Upper lobe of left lung (tissue), 6 donors: ENCODE measurements at regions not wholly inside any gene's neighbourhood (a gene's known extent, or its start where the extent isn't known, plus 50 kb on each side); places are given as distances from the start of the nearest gene placed in this dataset.
"Not testable (repeated sequence)": the region's sequence is repeated elsewhere in the genome, so short reads cannot be mapped to it uniquely, and the experiment has no call there.

Experiments used
- ATAC-seq, 2 donors: fragments of 200-7000 bp; cut with Tn5 transposase; one replicate each; pipeline ENCODE4 v1.9.1; 2022; ENCODE audit warnings: mild to moderate bottlenecking in 2 of 2, moderate library complexity in 2 of 2; ENCODE audit not compliant: low FRiP score in 2 of 2
- DNase-seq, 2 donors: peaks; one replicate each; pipeline ENCODE4 v3.0.0-alpha.2; 2019 to 2020
- H3K27ac ChIP-seq, 4 donors: fragments of 200-600 bp; sonication (generic); one replicate each; pipeline ENCODE4 v1.5.1; 2016 to 2019
- H3K27me3 ChIP-seq, 4 donors: fragments of 200-600 bp; sonication (generic); one replicate each; pipeline ENCODE4 v1.5.1; 2017 to 2019
- H3K36me3 ChIP-seq, 4 donors: fragments of 200-600 bp; sonication (generic); one replicate each; pipeline ENCODE4 v1.5.1; 2016 to 2019
- H3K4me1 ChIP-seq, 4 donors: fragments of 200-600 bp; sonication (generic); one replicate each; pipeline ENCODE4 v1.5.1; 2018 to 2019
- H3K4me3 ChIP-seq, 4 donors: fragments of 200-600 bp; sonication (generic); one replicate each; pipeline ENCODE4 v1.5.1; 2017 to 2019; ENCODE audit warnings: mild to moderate bottlenecking in 2 of 4, moderate library complexity in 1 of 4
- H3K9me3 ChIP-seq, 4 donors: fragments of 200-600 bp; sonication (generic); one replicate each; pipeline ENCODE4 v1.5.1; 2018 to 2019
- EP300 ChIP-seq, 4 donors: sonication (generic); formaldehyde crosslinking; IDR thresholded peaks; one replicate each; pipeline ENCODE4 v1.5.1; 2017; ENCODE audit warnings: antibody characterized with exemption in 4 of 4, control low read depth in 2 of 4
- POLR2A ChIP-seq, 4 donors: fragments of 450-650 bp; IDR thresholded peaks; one replicate each; pipeline ENCODE4 v1.5.1; 2016 to 2017; ENCODE audit warnings: antibody characterized with exemption in 4 of 4, mild to moderate bottlenecking in 2 of 4
- POLR2AphosphoS5 ChIP-seq, 2 donors: sonication (generic); formaldehyde crosslinking; IDR thresholded peaks; one replicate each; pipeline ENCODE4 v1.5.1; 2017; ENCODE audit warnings: antibody characterized with exemption in 2 of 2
- WGBS, 2 donors: methylation state at CpG; one replicate each; pipeline ENCODE4 v1.1.5; 2017 to 2018; 5-methylcytosine and 5-hydroxymethylcytosine counted together
- TF ChIP-seq, protein P1 (sequence below), 6 experiments: fragments of 450-650 bp in 4 of 6; fragments of 200-600 bp in 2 of 6; sonication (generic) in 2 of 6; IDR thresholded peaks; one replicate each; pipeline ENCODE4 v1.5.1; 2016 to 2019; ENCODE audit warnings: antibody characterized with exemption in 6 of 6
- donor health status: DM: no; HTN: no; CAD: no; lungs with moderate emphysema.
- donor health status: DM: no; HTN: yes; CAD: no; lungs with severe emphysema.

DNA sequence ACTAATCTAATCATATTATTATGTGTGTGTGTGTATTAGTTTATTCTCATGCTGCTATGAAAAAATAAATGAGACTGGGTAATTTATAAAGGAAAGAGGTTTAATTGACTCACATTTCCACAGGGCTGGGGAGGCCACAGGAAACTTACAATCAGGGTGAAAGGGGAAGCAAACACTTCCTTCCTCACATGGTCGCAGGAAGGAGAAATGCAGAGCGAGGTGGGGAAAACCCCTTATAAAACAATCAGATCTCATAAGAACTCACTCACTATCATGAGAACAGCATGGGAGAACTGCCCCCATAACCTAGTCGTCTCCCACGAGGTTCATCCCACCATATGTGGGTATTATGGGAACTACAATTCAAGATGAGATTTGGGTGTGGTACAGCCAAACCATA is 190.9 kb upstream of the TAPT1 start:
- H3K27ac ChIP-seq = no peak overlapping the region
- no peaks in the 10 kb centered on the region for H3K9me3 ChIP-seq
- no peaks in the 10 kb centered on the region for H3K27me3 ChIP-seq
- ATAC-seq (no peak), DNase-seq (no peak)
- TF ChIP-seq, protein P1, sequence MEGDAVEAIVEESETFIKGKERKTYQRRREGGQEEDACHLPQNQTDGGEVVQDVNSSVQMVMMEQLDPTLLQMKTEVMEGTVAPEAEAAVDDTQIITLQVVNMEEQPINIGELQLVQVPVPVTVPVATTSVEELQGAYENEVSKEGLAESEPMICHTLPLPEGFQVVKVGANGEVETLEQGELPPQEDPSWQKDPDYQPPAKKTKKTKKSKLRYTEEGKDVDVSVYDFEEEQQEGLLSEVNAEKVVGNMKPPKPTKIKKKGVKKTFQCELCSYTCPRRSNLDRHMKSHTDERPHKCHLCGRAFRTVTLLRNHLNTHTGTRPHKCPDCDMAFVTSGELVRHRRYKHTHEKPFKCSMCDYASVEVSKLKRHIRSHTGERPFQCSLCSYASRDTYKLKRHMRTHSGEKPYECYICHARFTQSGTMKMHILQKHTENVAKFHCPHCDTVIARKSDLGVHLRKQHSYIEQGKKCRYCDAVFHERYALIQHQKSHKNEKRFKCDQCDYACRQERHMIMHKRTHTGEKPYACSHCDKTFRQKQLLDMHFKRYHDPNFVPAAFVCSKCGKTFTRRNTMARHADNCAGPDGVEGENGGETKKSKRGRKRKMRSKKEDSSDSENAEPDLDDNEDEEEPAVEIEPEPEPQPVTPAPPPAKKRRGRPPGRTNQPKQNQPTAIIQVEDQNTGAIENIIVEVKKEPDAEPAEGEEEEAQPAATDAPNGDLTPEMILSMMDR (IDR thresholded peaks at IDR 0.05) = no peak
- TF ChIP-seq EP300 (IDR thresholded peaks at IDR 0.05) (no peak), POLR2AphosphoS5 (IDR thresholded peaks at IDR 0.05) (no peak), POLR2A (IDR thresholded peaks at IDR 0.05) (no peak)
- no peak overlapping the region for H3K4me3 ChIP-seq
- no peaks in the 10 kb centered on the region for H3K36me3 ChIP-seq
- WGBS, 2 donors = 39 to 57% methylated on average over 4 of the region's 4 CpGs
- no peaks in the 10 kb centered on the region for H3K4me1 ChIP-seq

DNA sequence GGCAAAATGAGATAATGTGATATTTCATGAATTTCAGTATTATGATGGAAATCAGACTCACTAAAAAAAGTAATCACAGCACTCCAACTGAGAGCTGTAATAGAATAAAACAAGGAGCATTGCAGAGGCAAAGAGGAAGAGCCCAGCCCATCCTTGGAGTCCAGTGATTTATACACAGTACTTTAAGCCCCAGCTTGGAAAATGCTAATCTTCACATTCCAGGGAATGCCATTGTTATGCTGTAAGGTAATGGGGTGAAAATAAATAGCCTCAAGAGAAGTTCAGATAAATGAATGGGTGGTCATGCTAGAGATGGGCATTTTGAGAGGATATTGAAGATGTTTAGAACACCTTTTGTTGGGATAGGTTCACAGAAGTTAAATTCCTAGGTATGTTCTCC is 190.3 kb upstream of the TAPT1 start:
- H3K4me3 ChIP-seq = no peak overlapping the region
- no peaks in the 10 kb centered on the region for H3K27me3 ChIP-seq
- H3K4me1 ChIP-seq = no peaks in the 10 kb centered on the region
- DNase-seq (no peak), ATAC-seq (no peak)
- H3K9me3 ChIP-seq = no peaks in the 10 kb centered on the region
- TF ChIP-seq EP300 (IDR thresholded peaks at IDR 0.05) (no peak), POLR2AphosphoS5 (IDR thresholded peaks at IDR 0.05) (no peak), POLR2A (IDR thresholded peaks at IDR 0.05) (no peak)
- TF ChIP-seq, protein P1 (IDR thresholded peaks at IDR 0.05) = no peak
- no peaks in the 10 kb centered on the region for H3K36me3 ChIP-seq
- H3K27ac ChIP-seq = no peak overlapping the region

DNA sequence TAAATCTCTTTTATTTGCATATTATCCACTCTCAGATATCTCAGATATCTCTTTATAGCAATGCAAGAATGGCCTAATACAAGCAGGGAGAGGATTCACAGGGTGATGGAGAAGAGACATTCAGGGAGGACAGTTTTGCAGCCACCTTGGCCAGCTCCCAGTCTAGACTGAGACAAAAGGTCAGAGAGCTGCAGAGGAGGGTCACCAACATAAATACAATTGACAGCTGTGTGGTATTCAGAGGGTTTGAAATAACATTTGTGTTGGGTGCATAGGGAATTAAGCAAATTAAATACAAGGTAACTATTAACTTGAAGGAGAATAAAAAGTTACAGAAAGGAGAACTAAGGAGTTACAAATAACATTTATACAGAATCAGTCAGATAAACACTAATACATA is 189.5 kb upstream of the TAPT1 start:
- ATAC-seq (no peak), DNase-seq (no peak)
- no peak overlapping the region for H3K27ac ChIP-seq
- TF ChIP-seq EP300 (IDR thresholded peaks at IDR 0.05) (no peak), POLR2A (IDR thresholded peaks at IDR 0.05) (no peak)
- no peaks in the 10 kb centered on the region for H3K36me3 ChIP-seq
- no peaks in the 10 kb centered on the region for H3K9me3 ChIP-seq
- H3K27me3 ChIP-seq = no peaks in the 10 kb centered on the region
- no peak overlapping the region for H3K4me3 ChIP-seq
- H3K4me1 ChIP-seq = no peaks in the 10 kb centered on the region

DNA sequence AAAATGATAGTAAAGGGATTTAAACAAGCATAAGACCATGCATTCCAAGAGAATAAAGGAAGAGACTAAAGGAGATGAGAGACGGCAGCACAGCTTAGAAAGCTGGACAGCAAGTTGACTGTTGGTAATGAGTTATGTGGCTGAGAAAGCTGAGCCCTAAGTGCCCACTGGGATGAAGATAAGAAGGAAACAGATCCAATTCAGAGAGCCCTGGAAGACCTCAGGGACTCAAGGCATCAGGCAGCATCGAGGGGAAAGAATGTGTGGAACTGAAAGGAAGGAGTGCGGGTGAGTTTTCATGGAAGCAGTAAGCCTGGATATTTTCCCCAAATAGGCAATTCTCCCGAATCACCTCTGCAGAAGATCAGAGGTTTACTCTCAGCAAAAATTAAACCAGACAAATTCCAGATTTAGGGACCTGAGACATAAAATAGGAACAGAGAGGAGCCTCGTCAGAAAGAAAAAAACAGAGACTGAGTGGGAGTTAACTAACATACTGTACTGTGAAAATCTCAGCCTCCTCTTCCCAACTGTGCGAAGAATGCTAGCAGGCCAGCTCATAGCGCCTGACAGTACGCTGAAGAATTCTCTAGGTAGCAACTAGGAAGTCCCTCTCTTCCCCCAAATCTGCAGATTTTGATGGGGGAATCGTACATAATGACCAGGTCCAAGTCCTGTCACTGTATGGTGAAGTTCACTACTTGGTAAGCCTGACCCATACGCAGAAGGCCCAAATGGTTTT is 187.7 kb upstream of the TAPT1 start:
- H3K4me3 ChIP-seq = no peak overlapping the region
- ATAC-seq (no peak), DNase-seq (no peak)
- H3K27me3 ChIP-seq = no peaks in the 10 kb centered on the region
- no peaks in the 10 kb centered on the region for H3K4me1 ChIP-seq
- H3K27ac ChIP-seq = no peak overlapping the region
- TF ChIP-seq EP300 (IDR thresholded peaks at IDR 0.05) (no peak), POLR2AphosphoS5 (IDR thresholded peaks at IDR 0.05) (no peak), POLR2A (IDR thresholded peaks at IDR 0.05) (no peak)
- TF ChIP-seq, protein P1 (IDR thresholded peaks at IDR 0.05) = no peak
- 84 to 85% methylated on average over 10 of the region's 10 CpGs for WGBS, 2 donors
- H3K9me3 ChIP-seq = no peaks in the 10 kb centered on the region
- H3K36me3 ChIP-seq = no peaks in the 10 kb centered on the region

DNA sequence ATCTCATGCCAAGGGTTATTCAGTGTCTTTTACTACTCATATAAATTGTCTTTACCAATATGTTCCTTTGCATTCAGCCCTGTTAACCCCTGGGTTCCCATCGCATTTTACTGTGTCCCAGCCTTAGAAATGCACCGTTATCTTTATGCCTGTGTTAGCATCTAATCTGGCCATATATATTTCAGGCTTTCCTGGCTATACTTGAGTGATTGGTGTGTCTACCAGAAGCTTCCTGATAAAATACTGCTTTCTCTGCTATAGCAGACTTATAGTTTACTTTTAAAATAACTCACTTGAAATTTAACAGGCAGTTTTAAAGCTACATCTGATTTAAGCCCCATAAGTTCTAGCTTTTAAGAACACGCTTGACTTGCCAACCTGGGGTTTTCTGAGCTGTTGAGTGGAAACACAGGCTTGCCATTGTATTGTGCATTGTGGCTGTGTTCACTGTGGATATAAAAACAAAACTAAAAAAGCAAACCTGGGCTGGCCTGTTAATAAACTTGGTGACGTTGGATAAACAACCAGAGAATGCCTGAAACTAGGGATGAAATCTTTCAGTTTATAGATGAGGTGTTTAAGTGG is 185.3 kb upstream of the TAPT1 start:
- DNase-seq (no peak), ATAC-seq (no peak)
- H3K4me3 ChIP-seq = no peak overlapping the region
- no peak overlapping the region for H3K27ac ChIP-seq
- 82 to 83% methylated on average over 4 of the region's 4 CpGs for WGBS, 2 donors
- H3K9me3 ChIP-seq = no peaks in the 10 kb centered on the region
- no peaks in the 10 kb centered on the region for H3K36me3 ChIP-seq
- H3K27me3 ChIP-seq = no peaks in the 10 kb centered on the region
- H3K4me1 ChIP-seq = no peaks in the 10 kb centered on the region
- TF ChIP-seq POLR2A (IDR thresholded peaks at IDR 0.05) (no peak), EP300 (IDR thresholded peaks at IDR 0.05) (no peak), POLR2AphosphoS5 (IDR thresholded peaks at IDR 0.05) (no peak)
- TF ChIP-seq, protein P1 (IDR thresholded peaks at IDR 0.05) = no peak

DNA sequence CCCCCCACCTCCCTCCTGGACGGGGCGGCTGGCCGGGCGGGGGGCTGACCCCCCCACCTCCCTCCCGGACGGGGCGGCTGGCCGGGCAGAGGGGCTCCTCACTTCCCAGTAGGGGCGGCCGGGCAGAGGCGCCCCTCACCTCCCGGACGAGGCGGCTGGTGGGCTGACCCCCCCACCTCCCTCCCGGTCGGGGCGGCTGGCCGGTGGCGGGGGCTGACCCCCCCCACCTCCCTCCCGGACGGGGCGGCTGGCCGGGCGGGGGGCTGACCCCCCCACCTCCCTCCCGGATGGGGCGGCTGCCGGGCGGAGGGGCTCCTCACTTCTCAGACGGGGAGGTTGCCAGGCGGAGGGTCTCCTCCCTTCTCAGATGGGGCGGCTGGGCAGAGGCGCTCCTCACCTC is 166.9 kb upstream of the TAPT1 start:
- ATAC-seq, H3K4me1 ChIP-seq, H3K4me3 ChIP-seq, H3K9me3 ChIP-seq, H3K27me3 ChIP-seq, H3K27ac ChIP-seq, H3K36me3 ChIP-seq: not testable (repeated sequence)
- no CpG with 5 or more reads among the region's 32 CpGs for WGBS, 2 donors
- DNase-seq = peak in 1 of 2 donors; percentile 45
